Heart right ventricle (tissue), 16 donors: ENCODE measurements at regions not wholly inside any gene's neighbourhood (a gene's known extent, or its start where the extent isn't known, plus 50 kb on each side); places are given as distances from the start of the nearest gene placed in this dataset.

ENCODE experiments used
- ATAC-seq, 8 donors: fragments of 200-7000 bp; cut with Tn5 transposase; one replicate each; pipeline ENCODE4 v1.9.1; 2020; ENCODE audit warnings: mild to moderate bottlenecking in 8 of 8, moderate library complexity in 8 of 8, moderate number of reproducible peaks in 1 of 8
- DNase-seq, 2 donors: peaks; one replicate each; pipeline ENCODE4 v3.0.0-alpha.2; 2020
- H3K27ac ChIP-seq, 10 donors: fragments of 200-600 bp; sonication (generic) in 2 of 10; one replicate each; pipeline versions ENCODE4 v1.5.0 to v1.8.0; 2020 to 2022; ENCODE audit warnings: mild to moderate bottlenecking in 3 of 10
- H3K27me3 ChIP-seq, 7 donors: fragments of 200-600 bp; one replicate each; pipeline ENCODE4 v1.8.0; 2021 to 2022; ENCODE audit warnings: mild to moderate bottlenecking in 2 of 7
- H3K36me3 ChIP-seq, 9 donors: fragments of 200-600 bp; sonication (generic) in 1 of 9; one replicate each; pipeline versions ENCODE4 v1.5.0 to v1.8.0; 2020 to 2022; ENCODE audit warnings: mild to moderate bottlenecking in 2 of 9
- H3K4me1 ChIP-seq, 9 donors: fragments of 200-600 bp; sonication (generic) in 1 of 9; one replicate each; pipeline versions ENCODE4 v1.5.0 to v1.8.0; 2020 to 2022; ENCODE audit warnings: mild to moderate bottlenecking in 4 of 9
- H3K4me3 ChIP-seq, 10 donors: fragments of 200-600 bp; sonication (generic) in 2 of 10; one replicate each; pipeline versions ENCODE4 v1.5.0 to v1.8.0; 2020 to 2022; ENCODE audit warnings: mild to moderate bottlenecking in 7 of 10, moderate library complexity in 2 of 10
- H3K9me3 ChIP-seq, 11 donors: fragments of 200-600 bp in 10 of 11; sonication (generic) in 2 of 11; one replicate each; pipeline versions ENCODE4 v1.5.0 to v1.8.0; 2013 to 2022; ENCODE audit warnings: mild to moderate bottlenecking in 2 of 11, control low read depth in 1 of 11, moderate library complexity in 1 of 11
- WGBS, 2 donors: extraction: QIAGEN DNeasy Blood & Tissue Kit; methylation state at CpG; one replicate each; pipeline ENCODE4 v1.1.7; 2013; ENCODE audit warnings: inconsistent platforms in 1 of 2; 5-methylcytosine and 5-hydroxymethylcytosine counted together
- intact Hi-C, 10 donors: fragments of 100-400 bp; cut with DNase I; formaldehyde crosslinking; loops; one replicate each; pipeline versions ENCODE4 v1.11.1 to v1.14.2; 2022
- TF ChIP-seq, protein P1 (sequence below), 9 donors: fragments of 200-600 bp; sonication (generic) in 2 of 9; IDR thresholded peaks; one replicate each; pipeline versions ENCODE4 v1.5.0 to v1.8.0; 2021 to 2022; ENCODE audit warnings: antibody characterized with exemption in 9 of 9, mild to moderate bottlenecking in 5 of 9, moderate library complexity in 1 of 9
- donor health status: Arrhythmogenic right ventricular cardiomyopathy.
- donor health status: ischemic (EF 13 %, LVEDD 7.1; RV severe dilation, severe dysfunction).
- donor health status: healthy with polysubstance abuse.
- donor health status: DM: no; HTN: yes; CAD: no.
- donor health status: DM: no; HTN: no; CAD: no.
- donor health status: ischemic (EF 25% LVEDD 6.9; RV normal size, moderate dysfunction).
- donor health status: ischemic (EF 25% LVEDD 5.7; RV mildly dilated, moderate dysfunction).
- donor health status: healthy.
- donor health status: DM: yes; HTN: yes; CAD: no.
- donor health status: Ischemic cardiomyopathy.
- donor health status: ischemic (EF 35%, LVEDD 5.7; RV mildly dilated, moderate dysfunction).
- donor health status: nonischemic (EF 11% LVEDD 7.7; RV severe dilation, severe dysfunction).
- donor health status: DM: yes; HTN: yes; CAD: no.
- donor health status: PGD.
- donor health status: ischemic (EF 29% LVEDD 5.4; RV normal size, mild dysfunction).
- donor health status: nonischemic (EF 23%, LVEDD 6.1; RV moderate dilation, normal function).

DNA sequence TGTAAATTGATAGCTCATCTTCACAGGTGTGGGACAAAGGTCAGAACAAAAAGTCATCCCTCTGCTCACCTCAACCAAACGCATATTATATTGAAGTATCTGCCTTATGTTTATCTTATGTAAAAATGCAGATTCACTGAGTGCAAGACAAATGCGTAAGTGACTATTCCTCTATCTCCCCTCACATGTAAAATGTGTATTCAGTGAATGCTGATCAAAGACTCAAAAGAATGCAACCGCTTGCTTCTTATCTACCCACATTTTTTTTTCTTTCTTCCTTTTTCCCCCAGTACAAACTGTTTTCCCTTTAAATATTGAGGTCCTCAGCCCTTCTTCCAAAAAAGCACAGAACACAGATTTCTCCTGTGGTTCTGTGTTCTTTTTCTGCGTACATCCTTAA is 1882.9 kb downstream of the NCAM2 start:
- peaks cover 0 to 4% (median 0%) of the 10 kb centered on the region in 11 donors for H3K9me3 ChIP-seq

GRCh38 chr21:22885079-22885478 is 1886.9 kb downstream of the NCAM2 start:
- DNase-seq (no peak), ATAC-seq (no peak)
- TF ChIP-seq, protein P1, sequence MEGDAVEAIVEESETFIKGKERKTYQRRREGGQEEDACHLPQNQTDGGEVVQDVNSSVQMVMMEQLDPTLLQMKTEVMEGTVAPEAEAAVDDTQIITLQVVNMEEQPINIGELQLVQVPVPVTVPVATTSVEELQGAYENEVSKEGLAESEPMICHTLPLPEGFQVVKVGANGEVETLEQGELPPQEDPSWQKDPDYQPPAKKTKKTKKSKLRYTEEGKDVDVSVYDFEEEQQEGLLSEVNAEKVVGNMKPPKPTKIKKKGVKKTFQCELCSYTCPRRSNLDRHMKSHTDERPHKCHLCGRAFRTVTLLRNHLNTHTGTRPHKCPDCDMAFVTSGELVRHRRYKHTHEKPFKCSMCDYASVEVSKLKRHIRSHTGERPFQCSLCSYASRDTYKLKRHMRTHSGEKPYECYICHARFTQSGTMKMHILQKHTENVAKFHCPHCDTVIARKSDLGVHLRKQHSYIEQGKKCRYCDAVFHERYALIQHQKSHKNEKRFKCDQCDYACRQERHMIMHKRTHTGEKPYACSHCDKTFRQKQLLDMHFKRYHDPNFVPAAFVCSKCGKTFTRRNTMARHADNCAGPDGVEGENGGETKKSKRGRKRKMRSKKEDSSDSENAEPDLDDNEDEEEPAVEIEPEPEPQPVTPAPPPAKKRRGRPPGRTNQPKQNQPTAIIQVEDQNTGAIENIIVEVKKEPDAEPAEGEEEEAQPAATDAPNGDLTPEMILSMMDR (IDR thresholded peaks at IDR 0.05): no peak
- H3K27ac ChIP-seq: no peak overlapping the region
- H3K4me1 ChIP-seq: no peaks in the 10 kb centered on the region
- intact Hi-C loops: no loop called here
- peaks cover 0 to 4% (median 0%) of the 10 kb centered on the region in 11 donors for H3K9me3 ChIP-seq
- no peaks in the 10 kb centered on the region for H3K36me3 ChIP-seq
- no peak overlapping the region for H3K4me3 ChIP-seq
- H3K27me3 ChIP-seq: no peaks in the 10 kb centered on the region
- WGBS, 2 donors: 79 to 80% methylated on average over 4 of the region's 4 CpGs

More for the DNA sequence above, 1882.9 kb downstream of the NCAM2 start:
- no peaks in the 10 kb centered on the region for H3K4me1 ChIP-seq
- TF ChIP-seq, protein P1 (IDR thresholded peaks at IDR 0.05): no peak
- WGBS, 2 donors: 38 to 48% methylated on average over 4 of the region's 4 CpGs
- no peak overlapping the region for H3K4me3 ChIP-seq
- intact Hi-C loops: no loop called here
- H3K36me3 ChIP-seq: no peaks in the 10 kb centered on the region
- DNase-seq: no peak
- H3K27me3 ChIP-seq: no peaks in the 10 kb centered on the region
- no peak overlapping the region for H3K27ac ChIP-seq
- ATAC-seq: no peak

DNA sequence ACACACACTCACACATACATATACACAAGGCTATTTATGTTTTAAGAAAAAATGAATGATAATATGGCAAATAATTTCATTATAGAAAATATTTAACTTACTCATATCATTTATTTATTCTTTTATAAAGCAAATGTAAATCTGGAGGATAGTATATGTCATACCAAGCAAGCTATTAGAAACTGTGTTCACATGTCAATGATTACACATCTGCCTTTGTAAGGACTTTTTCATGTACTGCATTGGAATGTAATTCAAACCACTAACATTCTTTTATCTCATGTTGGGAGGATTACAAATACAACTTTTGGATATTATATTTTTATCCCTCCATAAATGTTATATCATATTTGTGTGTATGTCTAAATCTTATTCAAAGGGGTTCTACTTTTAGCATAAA is 1887.4 kb downstream of the NCAM2 start:
- no peaks in the 10 kb centered on the region for H3K27me3 ChIP-seq
- no peak for ATAC-seq
- TF ChIP-seq, protein P1 (IDR thresholded peaks at IDR 0.05): no peak

GRCh38 chr21:22889445-22889844 is 1891.2 kb downstream of the NCAM2 start:
- Histone ChIP-seq H3K27ac (no peak overlapping the region), H3K27me3 (no peaks in the 10 kb centered on the region), H3K9me3 (no peaks in the 10 kb centered on the region), H3K36me3 (no peaks in the 10 kb centered on the region), H3K4me1 (no peaks in the 10 kb centered on the region), H3K4me3 (no peak overlapping the region)
- TF ChIP-seq, protein P1 (IDR thresholded peaks at IDR 0.05): no peak
- intact Hi-C loops: no loop called here
- ATAC-seq (no peak), DNase-seq (no peak)
- 57 to 89% methylated on average over 2 of the region's 2 CpGs for WGBS, 2 donors

More for the DNA sequence above, 1887.4 kb downstream of the NCAM2 start:
- Histone ChIP-seq H3K4me3 (no peak overlapping the region), H3K9me3 (peaks cover 0 to 4% (median 0%) of the 10 kb centered on the region in 11 donors), H3K4me1 (no peaks in the 10 kb centered on the region), H3K36me3 (no peaks in the 10 kb centered on the region), H3K27ac (no peak overlapping the region)
- intact Hi-C loops: no loop called here
- no peak for DNase-seq
